IMR-90 (cell line): ENCODE measurements at regions not wholly inside any gene's neighbourhood (a gene's known extent, or its start where the extent isn't known, plus 50 kb on each side); places are given as distances from the start of the nearest gene placed in this dataset.

Source experiments
- ATAC-seq: fragments of 200-7000 bp; cut with Tn5 transposase; 2 replicates; pipeline ENCODE4 v1.9.1; 2020; ENCODE audit warnings: low read depth, mild to moderate bottlenecking, moderate library complexity
- BruUV-seq: library from RNA; stranded (reverse); fragments of 400-500 nt; replicated peaks from 2 replicates; lab custom pipeline; 2021; lab: Mats Ljungman, UMichigan
- CTCF ChIA-PET: fragments of 300-600 bp; formaldehyde crosslinking; extraction: SDS; loops from one replicate; lab custom pipeline; 2021; ENCODE audit warnings: antibody characterized with exemption; lab: Yijun Ruan, JAX
- POLR2A ChIA-PET: fragments of 300-600 bp; sonication (Branson Sonifier 250); formaldehyde crosslinking; loops from one replicate; lab custom pipeline; 2022; ENCODE audit warnings: antibody characterized with exemption; ENCODE audit not compliant: unreplicated experiment; lab: Charles Lee
- DNase-seq: peaks from one replicate; pipeline ENCODE4 v3.0.0; 2013
- H2AFZ ChIP-seq: replicated peaks from 2 replicates; pipeline ENCODE3; 2013; ENCODE audit warnings: low read length, mild to moderate bottlenecking; ENCODE audit not compliant: poor library complexity
- H2AK5ac ChIP-seq: 2 replicates; pipeline ENCODE4 v1.6.1; 2013; ENCODE audit warnings: low read depth, low read length, inconsistent platforms
- H2AK9ac ChIP-seq: replicated peaks from 2 replicates; pipeline ENCODE3; 2013; ENCODE audit warnings: mild to moderate bottlenecking, low read depth, low read length, moderate library complexity; ENCODE audit not compliant: poor library complexity
- H2BK120ac ChIP-seq: 2 replicates; pipeline ENCODE4 v1.6.1; 2013; ENCODE audit warnings: low read depth, low read length, inconsistent platforms
- H2BK15ac ChIP-seq: 3 replicates; pipeline ENCODE4 v1.6.1; 2013; ENCODE audit warnings: low read depth, low read length, inconsistent platforms
- H2BK20ac ChIP-seq: 2 replicates; pipeline ENCODE4 v1.6.1; 2013; ENCODE audit warnings: low read depth, mild to moderate bottlenecking, inconsistent platforms, low read length, moderate library complexity
- H2BK5ac ChIP-seq: 2 replicates; pipeline ENCODE4 v1.6.1; 2013; ENCODE audit warnings: mild to moderate bottlenecking, low read depth, low read length, inconsistent platforms; ENCODE audit not compliant: poor library complexity, severe bottlenecking
- H3K14ac ChIP-seq: replicated peaks from 2 replicates; pipeline ENCODE4 v1.6.1; 2013; ENCODE audit warnings: low read depth, low read length, inconsistent platforms
- H3K18ac ChIP-seq: 2 replicates; pipeline ENCODE4 v1.6.1; 2013; ENCODE audit warnings: low read depth, low read length, control low read depth
- H3K23ac ChIP-seq: 2 replicates; pipeline ENCODE4 v1.6.1; 2013; ENCODE audit warnings: low read depth, low read length, inconsistent platforms
- H3K27ac ChIP-seq: 2 replicates; pipeline ENCODE4 v1.5.1; 2013; ENCODE audit warnings: mild to moderate bottlenecking, control low read depth, low read length; ENCODE audit not compliant: insufficient read depth
- H3K27me3 ChIP-seq: 2 replicates; pipeline ENCODE4 v1.6.1; 2013; ENCODE audit warnings: low read length; ENCODE audit not compliant: control insufficient read depth, insufficient read depth
- H3K36me3 ChIP-seq: 2 replicates; pipeline ENCODE4 v1.6.1; 2013; ENCODE audit warnings: low read length, mixed read lengths; ENCODE audit not compliant: control insufficient read depth, insufficient read depth
- H3K4ac ChIP-seq: 2 replicates; pipeline ENCODE4 v1.6.1; 2013; ENCODE audit warnings: low read depth, low read length, inconsistent platforms
- H3K4me1 ChIP-seq: 2 replicates; pipeline ENCODE4 v1.6.1; 2013; ENCODE audit warnings: low read length, mixed read lengths; ENCODE audit not compliant: control insufficient read depth, insufficient read depth
- H3K4me2 ChIP-seq: 2 replicates; pipeline ENCODE4 v1.6.1; 2013; ENCODE audit warnings: low read depth, mild to moderate bottlenecking, control low read depth, low read length, moderate library complexity
- H3K4me3 ChIP-seq: 2 replicates; pipeline ENCODE4 v1.5.1; 2013; ENCODE audit warnings: low read depth, mild to moderate bottlenecking, control low read depth, low read length, moderate library complexity; ENCODE audit not compliant: insufficient read depth
- H3K56ac ChIP-seq: 2 replicates; pipeline ENCODE4 v1.6.1; 2013; ENCODE audit warnings: low read length, inconsistent platforms; ENCODE audit not compliant: insufficient read depth; ENCODE audit errors: extremely low read depth
- H3K79me1 ChIP-seq, 2 experiments: 2 replicates each; pipeline ENCODE4 v1.6.1; 2013; ENCODE audit warnings: low read length in 2 of 2, inconsistent platforms in 1 of 2, low read depth in 1 of 2
- H3K9ac ChIP-seq: 2 replicates; pipeline ENCODE4 v1.6.1; 2013; ENCODE audit warnings: low read depth, low read length, control low read depth
- H3K9me1 ChIP-seq: 2 replicates; pipeline ENCODE4 v1.6.1; 2013; ENCODE audit warnings: low read length, inconsistent platforms; ENCODE audit not compliant: insufficient read depth
- H3K9me3 ChIP-seq: 2 replicates; pipeline ENCODE4 v1.6.1; 2013; ENCODE audit warnings: low read length; ENCODE audit not compliant: control insufficient read depth, insufficient read depth
- H4K20me1 ChIP-seq: 2 replicates; pipeline ENCODE4 v1.6.1; 2013; ENCODE audit warnings: low read length, inconsistent platforms; ENCODE audit not compliant: insufficient read depth
- H4K5ac ChIP-seq: 2 replicates; pipeline ENCODE4 v1.6.1; 2013; ENCODE audit warnings: mild to moderate bottlenecking, low read depth, low read length, control low read depth
- H4K8ac ChIP-seq, 2 experiments: 2 replicates each; pipeline ENCODE4 v1.6.1; 2013; ENCODE audit warnings: low read depth in 2 of 2, low read length in 2 of 2, control low read depth in 1 of 2, inconsistent platforms in 1 of 2
- H4K91ac ChIP-seq: 2 replicates; pipeline ENCODE4 v1.6.1; 2013; ENCODE audit warnings: low read depth, low read length, inconsistent platforms; ENCODE audit not compliant: insufficient read depth
- CHD1 ChIP-seq: IDR thresholded peaks from 2 replicates; pipeline ENCODE4 v1.6.1; 2012; ENCODE audit warnings: low read depth, low read length, improper control_type of control experiment
- CTCF ChIP-seq: conservative IDR thresholded peaks from 2 replicates; pipeline ENCODE4 v1.5.1; 2012; ENCODE audit warnings: mild to moderate bottlenecking, low read depth, low read length, improper control_type of control experiment
- ELK1 ChIP-seq: fragments of 150-350 bp; IDR thresholded peaks from 2 replicates; pipeline ENCODE4 v1.6.1; 2016; ENCODE audit warnings: low read depth, mild to moderate bottlenecking, low read length, moderate library complexity, borderline replicate concordance
- FOS ChIP-seq: fragments of 150-350 bp; IDR thresholded peaks from 2 replicates; pipeline ENCODE4 v1.6.1; 2016; ENCODE audit warnings: low read depth, low read length
- MAFK ChIP-seq: IDR thresholded peaks from 2 replicates; pipeline ENCODE4 v1.6.1; 2012; ENCODE audit warnings: low read depth, low read length, improper control_type of control experiment
- NFE2L2 ChIP-seq: fragments of 150-350 bp; IDR thresholded peaks from 2 replicates; pipeline ENCODE4 v1.6.1; 2016; ENCODE audit warnings: low read depth, mild to moderate bottlenecking, low read length
- SMC3 ChIP-seq: fragments of 150-350 bp; IDR thresholded peaks from 2 replicates; pipeline ENCODE4 v1.6.1; 2016; ENCODE audit warnings: low read depth, mild to moderate bottlenecking, antibody characterized with exemption, low read length, moderate library complexity
- WGBS, 2 experiments: methylation state at CpG; one replicate each; pipeline versions ENCODE4 v1.1.5 to v1.1.7; 2013; ENCODE audit warnings: missing lambda C conversion rate in 2 of 2; ENCODE audit not compliant: insufficient read length in 1 of 2; ENCODE audit errors: extremely low coverage in 2 of 2; 5-methylcytosine and 5-hydroxymethylcytosine counted together
- dilution Hi-C: fragments of 300-500 bp; cut with HindIII; formaldehyde crosslinking; loops from one replicate; pipeline ENCODE4 v1.14.3; 2018; ENCODE audit warnings: low sequenced_read_pairs; ENCODE audit not compliant: unreplicated experiment
- in situ Hi-C: fragments of 300-500 bp; cut with MboI; formaldehyde crosslinking; loops from 3 replicates; pipeline ENCODE4 v1.14.3; 2019; ENCODE audit warnings: low sequenced_read_pairs, inconsistent platforms, mixed read lengths
- intact Hi-C: fragments of 100-400 bp; cut with micrococcal nuclease; formaldehyde crosslinking; loops from 2 replicates; pipeline ENCODE4 v1.10.0; 2022

GRCh38 chr13:61045251-61045650 is 370.4 kb downstream of the PCDH20 start:
- H3K9me1 ChIP-seq, result no peaks in the 10 kb centered on the region
- H3K79me1 ChIP-seq, result no peaks in the 10 kb centered on the region
- ChIA-PET POLR2A (no interaction called here), CTCF (no interaction called here)
- no peak overlapping the region for H3K4ac ChIP-seq
- no CpG with 5 or more reads among the region's 2 CpGs for WGBS, 2 experiments
- dilution Hi-C loops, result no loop called here
- intact Hi-C loops, result no loop called here
- H3K4me3 ChIP-seq, result no peak overlapping the region
- peaks cover under 1% of the 10 kb centered on the region for H3K9me3 ChIP-seq
- H2AK9ac ChIP-seq, result no peak overlapping the region
- no peak overlapping the region for H4K5ac ChIP-seq
- H3K18ac ChIP-seq, result no peak overlapping the region
- no peak overlapping the region for H3K4me2 ChIP-seq
- no peak overlapping the region for H3K27ac ChIP-seq
- no peaks in the 10 kb centered on the region for H3K4me1 ChIP-seq
- H3K36me3 ChIP-seq, result no peaks in the 10 kb centered on the region
- H2BK15ac ChIP-seq, result no peak overlapping the region
- H3K56ac ChIP-seq, result no peak overlapping the region
- H2BK20ac ChIP-seq, result no peak overlapping the region
- in situ Hi-C loops, result no loop called here
- no peak overlapping the region for H2BK120ac ChIP-seq
- H2AFZ ChIP-seq, result no peak overlapping the region
- no peak overlapping the region for H2BK5ac ChIP-seq
- H3K9ac ChIP-seq, result no peak overlapping the region
- H3K14ac ChIP-seq, result no peak overlapping the region
- H4K8ac ChIP-seq, result no peak overlapping the region
- no peaks in the 10 kb centered on the region for H3K27me3 ChIP-seq
- no peak overlapping the region for H2AK5ac ChIP-seq
- TF ChIP-seq MAFK (no peak), NFE2L2 (no peak), CTCF (no peak), ELK1 (no peak), CHD1 (no peak), SMC3 (no peak), FOS (no peak)
- no peak overlapping the region for H3K23ac ChIP-seq
- no peak for ATAC-seq
- no peak for DNase-seq
- H4K91ac ChIP-seq, result no peak overlapping the region
- no TSS peak for BruUV-seq
- H4K20me1 ChIP-seq, result no peaks in the 10 kb centered on the region
